ENCODE measurements at regions not wholly inside any gene's neighbourhood (a gene's known extent, or its start where the extent isn't known, plus 50 kb on each side); places are given as distances from the start of the nearest gene placed in this dataset.

DNA sequence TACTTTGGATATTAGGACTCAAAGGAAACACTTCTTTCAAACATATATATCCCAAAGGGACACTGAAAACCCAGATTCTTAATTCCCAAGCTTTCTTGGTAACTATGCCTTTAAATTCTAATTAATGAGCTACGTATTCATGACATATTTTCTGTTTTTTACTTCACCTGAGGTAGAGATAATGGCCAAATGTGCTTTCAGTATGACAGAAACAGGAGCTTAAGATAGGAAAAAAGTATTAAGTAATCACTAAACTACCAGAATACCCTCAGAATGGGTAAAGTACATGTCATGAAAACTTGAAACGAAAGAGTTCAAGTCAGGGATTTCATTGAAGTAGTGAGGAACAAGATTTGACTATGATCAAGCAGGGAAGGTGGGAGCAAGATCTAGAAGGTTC lies 478.5 kb downstream of the AGTPBP1 start:
- TF ChIP-seq, protein P1, sequence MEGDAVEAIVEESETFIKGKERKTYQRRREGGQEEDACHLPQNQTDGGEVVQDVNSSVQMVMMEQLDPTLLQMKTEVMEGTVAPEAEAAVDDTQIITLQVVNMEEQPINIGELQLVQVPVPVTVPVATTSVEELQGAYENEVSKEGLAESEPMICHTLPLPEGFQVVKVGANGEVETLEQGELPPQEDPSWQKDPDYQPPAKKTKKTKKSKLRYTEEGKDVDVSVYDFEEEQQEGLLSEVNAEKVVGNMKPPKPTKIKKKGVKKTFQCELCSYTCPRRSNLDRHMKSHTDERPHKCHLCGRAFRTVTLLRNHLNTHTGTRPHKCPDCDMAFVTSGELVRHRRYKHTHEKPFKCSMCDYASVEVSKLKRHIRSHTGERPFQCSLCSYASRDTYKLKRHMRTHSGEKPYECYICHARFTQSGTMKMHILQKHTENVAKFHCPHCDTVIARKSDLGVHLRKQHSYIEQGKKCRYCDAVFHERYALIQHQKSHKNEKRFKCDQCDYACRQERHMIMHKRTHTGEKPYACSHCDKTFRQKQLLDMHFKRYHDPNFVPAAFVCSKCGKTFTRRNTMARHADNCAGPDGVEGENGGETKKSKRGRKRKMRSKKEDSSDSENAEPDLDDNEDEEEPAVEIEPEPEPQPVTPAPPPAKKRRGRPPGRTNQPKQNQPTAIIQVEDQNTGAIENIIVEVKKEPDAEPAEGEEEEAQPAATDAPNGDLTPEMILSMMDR (IDR thresholded peaks at IDR 0.05): no peak
- no peak for TF ChIP-seq EZH2 (IDR thresholded peaks at IDR 0.05; ENCODE audit: borderline replicate concordance, insufficient read depth, low read depth, low read length, poor library complexity, severe bottlenecking)

Data from B cell (primary cell).